ENCODE measurements at regions not wholly inside any gene's neighbourhood (a gene's known extent, or its start where the extent isn't known, plus 50 kb on each side); places are given as distances from the start of the nearest gene placed in this dataset.

GRCh38 chr6:6893701-6894100 is 214.1 kb upstream of the RREB1 start:
- Histone ChIP-seq H3K27ac (ENCODE audit: low read length) (no peak overlapping the region), H3K27me3 (ENCODE audit: control insufficient read depth in 1 of 2, insufficient read depth in 2 of 2, low read length in 2 of 2) (no peaks in the 10 kb centered on the region), H3K9ac (ENCODE audit: low read length in 2 of 2) (no peak overlapping the region), H3K9me3 (ENCODE audit: control insufficient read depth in 2 of 2, low read length in 2 of 2) (no peaks in the 10 kb centered on the region), H3K4me3 (ENCODE audit: low read length in 2 of 2) (no peak overlapping the region), H3K36me3 (ENCODE audit: control insufficient read depth in 2 of 2, insufficient read depth in 2 of 2, low read length in 2 of 2) (no peaks in the 10 kb centered on the region), H3K4me1 (ENCODE audit: control insufficient read depth, insufficient read depth, low read length) (peaks cover 5% of the 10 kb centered on the region)

GRCh38 chr6:6895929-6896328 is 211.8 kb upstream of the RREB1 start:
- Histone ChIP-seq H3K4me1 (ENCODE audit: control insufficient read depth, insufficient read depth, low read length) (peaks cover 2% of the 10 kb centered on the region), H3K36me3 (ENCODE audit: control insufficient read depth in 2 of 2, insufficient read depth in 2 of 2, low read length in 2 of 2) (no peaks in the 10 kb centered on the region), H3K9ac (ENCODE audit: low read length in 2 of 2) (no peak overlapping the region), H3K4me3 (ENCODE audit: low read length in 2 of 2) (no peak overlapping the region), H3K9me3 (ENCODE audit: control insufficient read depth in 2 of 2, low read length in 2 of 2) (no peaks in the 10 kb centered on the region), H3K27ac (ENCODE audit: low read length) (no peak overlapping the region), H3K27me3 (ENCODE audit: control insufficient read depth in 1 of 2, insufficient read depth in 2 of 2, low read length in 2 of 2) (no peaks in the 10 kb centered on the region)

- no peaks in the 10 kb centered on the region for H3K27me3 ChIP-seq (ENCODE audit: control insufficient read depth in 1 of 2, insufficient read depth in 2 of 2, low read length in 2 of 2)
- no peak overlapping the region for H3K27ac ChIP-seq (ENCODE audit: low read length)
- H3K36me3 ChIP-seq (ENCODE audit: control insufficient read depth in 2 of 2, insufficient read depth in 2 of 2, low read length in 2 of 2) = no peaks in the 10 kb centered on the region
- H3K9ac ChIP-seq (ENCODE audit: low read length in 2 of 2) = no peak overlapping the region
- no peaks in the 10 kb centered on the region for H3K9me3 ChIP-seq (ENCODE audit: control insufficient read depth in 2 of 2, low read length in 2 of 2)
- no peak overlapping the region for H3K4me3 ChIP-seq (ENCODE audit: low read length in 2 of 2)
- H3K4me1 ChIP-seq (ENCODE audit: control insufficient read depth, insufficient read depth, low read length) = no peaks in the 10 kb centered on the region
These were observed 210.6 kb upstream of the RREB1 start for GRCh38 chr6:6897140-6897539.

- no peak overlapping the region for H3K27ac ChIP-seq (ENCODE audit: low read length)
- no peak overlapping the region for H3K4me3 ChIP-seq (ENCODE audit: low read length in 2 of 2)
- H3K27me3 ChIP-seq (ENCODE audit: control insufficient read depth in 1 of 2, insufficient read depth in 2 of 2, low read length in 2 of 2) = no peaks in the 10 kb centered on the region
- no peaks in the 10 kb centered on the region for H3K36me3 ChIP-seq (ENCODE audit: control insufficient read depth in 2 of 2, insufficient read depth in 2 of 2, low read length in 2 of 2)
- H3K4me1 ChIP-seq (ENCODE audit: control insufficient read depth, insufficient read depth, low read length) = no peaks in the 10 kb centered on the region
- H3K9me3 ChIP-seq (ENCODE audit: control insufficient read depth in 2 of 2, low read length in 2 of 2) = no peaks in the 10 kb centered on the region
- no peak overlapping the region for H3K9ac ChIP-seq (ENCODE audit: low read length in 2 of 2)
These were observed 207.1 kb upstream of the RREB1 start for GRCh38 chr6:6900569-6901204.

- H3K27ac ChIP-seq (ENCODE audit: low read length) = no peak overlapping the region
- H3K36me3 ChIP-seq (ENCODE audit: control insufficient read depth in 2 of 2, insufficient read depth in 2 of 2, low read length in 2 of 2) = no peaks in the 10 kb centered on the region
- H3K4me3 ChIP-seq (ENCODE audit: low read length in 2 of 2) = no peak overlapping the region
- H3K9me3 ChIP-seq (ENCODE audit: control insufficient read depth in 2 of 2, low read length in 2 of 2) = no peaks in the 10 kb centered on the region
- no peak overlapping the region for H3K9ac ChIP-seq (ENCODE audit: low read length in 2 of 2)
- H3K27me3 ChIP-seq (ENCODE audit: control insufficient read depth in 1 of 2, insufficient read depth in 2 of 2, low read length in 2 of 2) = no peaks in the 10 kb centered on the region
- H3K4me1 ChIP-seq (ENCODE audit: control insufficient read depth, insufficient read depth, low read length) = no peaks in the 10 kb centered on the region
These were observed 206.5 kb upstream of the RREB1 start for GRCh38 chr6:6901205-6901719.

GRCh38 chr6:6901945-6902344 is 205.8 kb upstream of the RREB1 start:
- no peaks in the 10 kb centered on the region for H3K27me3 ChIP-seq (ENCODE audit: control insufficient read depth in 1 of 2, insufficient read depth in 2 of 2, low read length in 2 of 2)
- no peak overlapping the region for H3K27ac ChIP-seq (ENCODE audit: low read length)
- H3K9me3 ChIP-seq (ENCODE audit: control insufficient read depth in 2 of 2, low read length in 2 of 2) = no peaks in the 10 kb centered on the region
- no peaks in the 10 kb centered on the region for H3K36me3 ChIP-seq (ENCODE audit: control insufficient read depth in 2 of 2, insufficient read depth in 2 of 2, low read length in 2 of 2)
- no peaks in the 10 kb centered on the region for H3K4me1 ChIP-seq (ENCODE audit: control insufficient read depth, insufficient read depth, low read length)
- H3K9ac ChIP-seq (ENCODE audit: low read length in 2 of 2) = no peak overlapping the region
- H3K4me3 ChIP-seq (ENCODE audit: low read length in 2 of 2) = no peak overlapping the region

GRCh38 chr6:6905961-6906518 is 201.7 kb upstream of the RREB1 start:
- no peaks in the 10 kb centered on the region for H3K4me1 ChIP-seq (ENCODE audit: control insufficient read depth, insufficient read depth, low read length)
- no peaks in the 10 kb centered on the region for H3K36me3 ChIP-seq (ENCODE audit: control insufficient read depth in 2 of 2, insufficient read depth in 2 of 2, low read length in 2 of 2)
- H3K9ac ChIP-seq (ENCODE audit: low read length in 2 of 2) = no peak overlapping the region
- no peaks in the 10 kb centered on the region for H3K9me3 ChIP-seq (ENCODE audit: control insufficient read depth in 2 of 2, low read length in 2 of 2)
- H3K27ac ChIP-seq (ENCODE audit: low read length) = no peak overlapping the region
- no peak overlapping the region for H3K4me3 ChIP-seq (ENCODE audit: low read length in 2 of 2)
- H3K27me3 ChIP-seq (ENCODE audit: control insufficient read depth in 1 of 2, insufficient read depth in 2 of 2, low read length in 2 of 2) = no peaks in the 10 kb centered on the region

GRCh38 chr6:6906570-6907213 is 201.1 kb upstream of the RREB1 start:
- Histone ChIP-seq H3K36me3 (ENCODE audit: control insufficient read depth in 2 of 2, insufficient read depth in 2 of 2, low read length in 2 of 2) (no peaks in the 10 kb centered on the region), H3K4me3 (ENCODE audit: low read length in 2 of 2) (no peak overlapping the region), H3K27ac (ENCODE audit: low read length) (no peak overlapping the region), H3K9me3 (ENCODE audit: control insufficient read depth in 2 of 2, low read length in 2 of 2) (no peaks in the 10 kb centered on the region), H3K9ac (ENCODE audit: low read length in 2 of 2) (no peak overlapping the region), H3K27me3 (ENCODE audit: control insufficient read depth in 1 of 2, insufficient read depth in 2 of 2, low read length in 2 of 2) (no peaks in the 10 kb centered on the region), H3K4me1 (ENCODE audit: control insufficient read depth, insufficient read depth, low read length) (no peaks in the 10 kb centered on the region)

GRCh38 chr6:6907286-6907685 is 200.5 kb upstream of the RREB1 start:
- H3K27ac ChIP-seq (ENCODE audit: low read length) = no peak overlapping the region
- no peaks in the 10 kb centered on the region for H3K36me3 ChIP-seq (ENCODE audit: control insufficient read depth in 2 of 2, insufficient read depth in 2 of 2, low read length in 2 of 2)
- H3K9ac ChIP-seq (ENCODE audit: low read length in 2 of 2) = no peak overlapping the region
- H3K4me1 ChIP-seq (ENCODE audit: control insufficient read depth, insufficient read depth, low read length) = no peaks in the 10 kb centered on the region
- no peaks in the 10 kb centered on the region for H3K27me3 ChIP-seq (ENCODE audit: control insufficient read depth in 1 of 2, insufficient read depth in 2 of 2, low read length in 2 of 2)
- H3K9me3 ChIP-seq (ENCODE audit: control insufficient read depth in 2 of 2, low read length in 2 of 2) = no peaks in the 10 kb centered on the region
- no peak overlapping the region for H3K4me3 ChIP-seq (ENCODE audit: low read length in 2 of 2)

- Histone ChIP-seq H3K27me3 (ENCODE audit: control insufficient read depth in 1 of 2, insufficient read depth in 2 of 2, low read length in 2 of 2) (no peaks in the 10 kb centered on the region), H3K4me1 (ENCODE audit: control insufficient read depth, insufficient read depth, low read length) (peaks cover 3% of the 10 kb centered on the region), H3K36me3 (ENCODE audit: control insufficient read depth in 2 of 2, insufficient read depth in 2 of 2, low read length in 2 of 2) (no peaks in the 10 kb centered on the region), H3K9ac (ENCODE audit: low read length in 2 of 2) (no peak overlapping the region), H3K4me3 (ENCODE audit: low read length in 2 of 2) (no peak overlapping the region), H3K27ac (ENCODE audit: low read length) (no peak overlapping the region), H3K9me3 (ENCODE audit: control insufficient read depth in 2 of 2, low read length in 2 of 2) (no peaks in the 10 kb centered on the region)
These were observed 199.6 kb upstream of the RREB1 start for GRCh38 chr6:6908121-6908520.

GRCh38 chr6:6909111-6909510 is 198.7 kb upstream of the RREB1 start:
- H3K9ac ChIP-seq (ENCODE audit: low read length in 2 of 2) = no peak overlapping the region
- H3K27ac ChIP-seq (ENCODE audit: low read length) = no peak overlapping the region
- no peaks in the 10 kb centered on the region for H3K9me3 ChIP-seq (ENCODE audit: control insufficient read depth in 2 of 2, low read length in 2 of 2)
- no peak overlapping the region for H3K4me3 ChIP-seq (ENCODE audit: low read length in 2 of 2)
- peaks cover 4% of the 10 kb centered on the region for H3K4me1 ChIP-seq (ENCODE audit: control insufficient read depth, insufficient read depth, low read length)
- no peaks in the 10 kb centered on the region for H3K27me3 ChIP-seq (ENCODE audit: control insufficient read depth in 1 of 2, insufficient read depth in 2 of 2, low read length in 2 of 2)
- H3K36me3 ChIP-seq (ENCODE audit: control insufficient read depth in 2 of 2, insufficient read depth in 2 of 2, low read length in 2 of 2) = no peaks in the 10 kb centered on the region
